ENCODE measurements at regions not wholly inside any gene's neighbourhood (a gene's known extent, or its start where the extent isn't known, plus 50 kb on each side); places are given as distances from the start of the nearest gene placed in this dataset.

- peak; percentile 49 to 90 for DNase-seq
Measured at GRCh38 chr3:46089237-46090011, 62.1 kb upstream of the XCR1 start.

DNA sequence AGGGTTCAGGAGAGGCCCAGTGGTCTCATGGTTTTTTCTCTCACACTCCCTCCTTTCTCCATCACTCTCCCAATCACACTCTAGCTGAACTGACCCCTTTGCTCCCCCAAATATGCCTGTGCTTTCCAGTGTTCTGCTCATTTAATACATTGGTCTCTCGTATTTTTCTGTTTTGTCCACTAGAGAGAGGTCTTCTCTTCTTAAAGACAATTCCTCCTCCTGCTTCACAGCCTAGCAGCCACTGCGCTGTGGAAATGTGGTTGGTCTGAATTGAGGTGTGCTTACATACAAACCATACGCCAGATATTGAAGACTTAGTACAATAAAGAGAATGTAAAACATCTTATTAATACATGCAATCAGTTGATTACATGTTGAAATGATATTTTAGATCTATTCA is 60.6 kb upstream of the XCR1 start:
- peak in 1 of 2 donors; percentile 34 for DNase-seq

- no peak for DNase-seq
Measured at GRCh38 chr3:46086986-46087385, 59.7 kb upstream of the XCR1 start.

DNA sequence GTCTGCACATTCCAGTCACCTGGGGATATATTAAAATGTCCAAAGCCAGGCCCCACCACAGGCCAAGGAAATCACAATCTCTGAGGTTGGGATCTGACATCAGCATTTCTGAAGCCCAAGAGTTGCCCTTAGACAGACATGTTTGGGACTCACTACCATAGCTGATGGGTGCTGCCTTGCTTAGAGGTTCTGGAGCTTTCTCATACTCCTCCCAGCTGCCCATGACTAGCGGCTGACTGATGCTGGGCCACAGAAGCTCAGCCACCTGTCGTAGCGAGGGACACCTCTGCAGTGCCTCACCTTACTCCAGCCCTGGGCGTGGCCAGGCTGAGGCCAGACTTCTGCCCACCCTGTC is 58.8 kb upstream of the XCR1 start:
- no peak for DNase-seq

GRCh38 chr3:46085421-46086082 is 58.3 kb upstream of the XCR1 start:
- DNase-seq: no peak

DNA sequence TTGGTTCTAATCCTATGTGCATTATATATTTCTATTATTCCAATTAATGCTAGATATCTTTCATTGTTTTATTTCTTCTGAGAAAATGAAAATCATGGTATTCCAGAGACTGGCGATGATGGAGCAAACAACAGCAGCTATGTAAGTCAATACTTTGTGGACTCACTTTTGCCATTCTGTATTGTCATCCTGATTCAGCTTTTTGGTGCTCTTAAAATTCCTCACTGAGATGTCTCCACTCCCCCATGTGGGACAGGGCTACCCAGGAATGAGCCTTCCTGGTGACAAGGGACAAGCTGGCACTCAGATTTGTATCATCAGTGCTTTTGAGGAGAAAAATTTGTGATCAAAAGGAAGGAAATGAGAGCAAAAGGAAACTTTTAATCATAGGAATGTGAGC is 56.7 kb upstream of the XCR1 start:
- DNase-seq: no peak

DNA sequence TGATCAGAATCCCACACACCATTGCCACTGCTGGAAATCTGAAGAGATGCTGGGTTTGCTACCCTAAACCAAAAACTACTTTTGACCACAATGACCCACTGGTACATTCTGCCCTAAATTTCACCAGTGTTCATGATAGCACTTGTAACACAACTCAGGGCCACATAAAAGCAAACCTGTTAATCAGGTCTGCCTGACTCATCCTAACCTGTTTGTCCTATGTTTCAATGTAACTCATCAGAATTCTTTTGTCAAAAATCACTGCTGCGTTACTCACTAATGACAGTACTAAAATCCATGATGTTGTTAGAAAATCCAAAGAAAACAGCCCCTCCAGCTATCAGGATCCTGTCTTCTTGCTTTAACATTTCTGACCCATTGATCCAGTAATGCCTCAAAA is 55.6 kb upstream of the XCR1 start:
- DNase-seq: no peak

GRCh38 chr3:46082021-46082420 is 54.7 kb upstream of the XCR1 start:
- no peak for DNase-seq

DNA sequence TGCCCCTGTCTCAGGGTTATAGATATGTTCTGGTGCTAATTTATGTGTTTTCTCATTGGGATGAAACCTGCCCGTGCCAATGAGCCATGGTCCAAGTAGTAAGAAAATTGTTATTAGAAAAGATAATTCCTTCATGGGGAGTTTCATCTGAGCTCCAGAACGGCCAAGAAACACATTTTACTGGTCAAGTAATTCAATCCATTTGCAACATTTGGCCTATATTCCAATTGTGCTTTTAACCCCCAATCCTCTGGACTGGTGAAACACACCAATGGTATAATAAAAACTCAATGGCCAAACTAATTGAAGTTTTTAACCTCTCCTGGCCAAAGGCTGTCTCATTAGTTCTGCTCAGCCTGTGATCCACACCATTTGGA is 53.7 kb upstream of the XCR1 start:
- DNase-seq: no peak

GRCh38 chr3:46080124-46080968 is 53.1 kb upstream of the XCR1 start:
- DNase-seq: no peak

- DNase-seq: peak; percentile 55 to 83
Measured at GRCh38 chr3:46078712-46079400, 51.6 kb upstream of the XCR1 start.

All from bone marrow (tissue), 2 donors.